ENCODE measurements at regions not wholly inside any gene's neighbourhood (a gene's known extent, or its start where the extent isn't known, plus 50 kb on each side); places are given as distances from the start of the nearest gene placed in this dataset.
"Not testable (repeated sequence)": the region's sequence is repeated elsewhere in the genome, so short reads cannot be mapped to it uniquely, and the experiment has no call there.

DNA sequence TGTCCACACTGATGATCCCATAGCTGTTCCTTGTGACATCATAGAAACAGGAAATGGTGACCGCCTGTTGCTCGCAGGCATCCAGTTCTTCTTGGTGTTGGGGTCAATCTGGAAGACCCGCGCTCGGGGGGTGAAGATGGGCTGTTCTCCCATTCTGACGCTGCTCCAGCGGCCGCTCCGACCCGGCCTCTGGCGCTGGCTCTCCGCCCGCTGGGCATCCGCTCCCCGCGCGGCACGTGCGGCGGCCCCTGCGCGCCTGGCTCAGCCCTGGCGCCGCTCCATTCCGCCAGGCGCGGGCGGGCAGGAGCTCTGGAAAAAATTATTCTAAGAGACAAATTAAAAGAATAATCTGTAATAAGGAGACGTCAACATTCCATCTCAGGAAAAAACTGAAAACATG is 761.1 kb downstream of the TMEM121 start:
- Histone ChIP-seq H3K27me3 (ENCODE audit: control insufficient read depth in 5 of 5, insufficient read depth in 4 of 5, low read length in 5 of 5) (peaks cover 0 to 4% (median 0%) of the 10 kb centered on the region in 5 donors), H3K9ac (ENCODE audit: low read length in 5 of 5) (no peak overlapping the region), H3K27ac (ENCODE audit: low read depth, low read length) (no peak overlapping the region)

DNA sequence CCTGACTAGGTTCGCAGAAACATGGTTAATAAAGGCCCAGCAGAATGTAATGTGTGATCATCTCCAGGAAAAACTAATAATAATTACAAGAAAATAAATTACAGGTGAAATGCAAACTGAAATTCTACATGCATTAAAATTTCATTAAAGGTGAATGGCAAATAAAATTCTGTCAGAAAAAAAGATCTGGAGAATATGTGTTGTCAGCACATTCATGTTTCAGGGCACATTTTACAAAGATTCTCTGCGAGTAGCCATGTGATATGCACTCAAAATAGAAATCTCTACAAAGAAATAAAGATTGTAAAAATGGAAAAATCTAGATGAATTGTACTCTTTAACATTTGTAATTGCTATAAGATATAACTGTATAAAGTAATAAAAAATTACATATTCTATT is 765.2 kb downstream of the TMEM121 start:
- Histone ChIP-seq H3K4me1 (ENCODE audit: control insufficient read depth in 5 of 5, insufficient read depth in 5 of 5, low read length in 5 of 5) (no peaks in the 10 kb centered on the region), H3K9ac (ENCODE audit: low read length in 5 of 5) (no peak overlapping the region), H3K4me3 (ENCODE audit: low read depth in 1 of 5, low read length in 5 of 5) (no peak overlapping the region), H3K9me3 (ENCODE audit: control insufficient read depth in 5 of 5, low read length in 5 of 5) (peaks cover 0 to 5% (median 0%) of the 10 kb centered on the region in 5 donors), H3K27me3 (ENCODE audit: control insufficient read depth in 5 of 5, insufficient read depth in 4 of 5, low read length in 5 of 5) (peaks cover 0 to 6% (median 4%) of the 10 kb centered on the region in 5 donors), H3K27ac (ENCODE audit: low read depth, low read length) (no peak overlapping the region), H3K36me3 (ENCODE audit: control insufficient read depth in 5 of 5, insufficient read depth in 5 of 5, low read length in 5 of 5) (no peaks in the 10 kb centered on the region)

More for the DNA sequence above, 761.1 kb downstream of the TMEM121 start:
- H3K4me1 ChIP-seq (ENCODE audit: control insufficient read depth in 5 of 5, insufficient read depth in 5 of 5, low read length in 5 of 5) = no peaks in the 10 kb centered on the region
- no peak overlapping the region for H3K4me3 ChIP-seq (ENCODE audit: low read depth in 1 of 5, low read length in 5 of 5)
- no peaks in the 10 kb centered on the region for H3K36me3 ChIP-seq (ENCODE audit: control insufficient read depth in 5 of 5, insufficient read depth in 5 of 5, low read length in 5 of 5)
- peaks cover 0 to 5% (median 0%) of the 10 kb centered on the region in 5 donors for H3K9me3 ChIP-seq (ENCODE audit: control insufficient read depth in 5 of 5, low read length in 5 of 5)

DNA sequence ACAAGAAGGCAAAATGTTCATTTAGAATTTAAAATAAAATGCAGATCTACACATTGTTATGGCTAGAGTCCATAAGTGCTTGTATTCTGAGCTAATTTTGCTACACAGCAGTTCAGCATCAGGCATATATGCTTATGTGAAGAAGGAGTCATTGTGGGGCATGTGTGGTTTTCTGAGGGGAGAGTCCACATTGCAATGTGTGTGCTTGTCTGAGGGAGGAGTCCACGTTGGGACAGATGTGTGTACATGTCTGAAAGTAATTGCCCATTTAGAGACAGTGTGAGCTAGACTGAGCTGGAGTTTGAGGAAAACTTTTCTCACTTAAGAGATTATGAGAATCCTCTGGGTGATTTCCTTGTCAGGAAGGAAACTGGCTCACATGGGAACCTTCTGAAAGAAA is 767.9 kb downstream of the TMEM121 start:
- Histone ChIP-seq H3K4me1 (ENCODE audit: control insufficient read depth in 5 of 5, insufficient read depth in 5 of 5, low read length in 5 of 5) (no peaks in the 10 kb centered on the region), H3K36me3 (ENCODE audit: control insufficient read depth in 5 of 5, insufficient read depth in 5 of 5, low read length in 5 of 5) (no peaks in the 10 kb centered on the region), H3K9ac (ENCODE audit: low read length in 5 of 5) (no peak overlapping the region), H3K4me3 (ENCODE audit: low read depth in 1 of 5, low read length in 5 of 5) (no peak overlapping the region), H3K27ac (ENCODE audit: low read depth, low read length) (no peak overlapping the region), H3K9me3 (ENCODE audit: control insufficient read depth in 5 of 5, low read length in 5 of 5) (peaks cover 0 to 5% (median 0%) of the 10 kb centered on the region in 5 donors), H3K27me3 (ENCODE audit: control insufficient read depth in 5 of 5, insufficient read depth in 4 of 5, low read length in 5 of 5) (peaks cover 0 to 6% (median 0%) of the 10 kb centered on the region in 5 donors)

DNA sequence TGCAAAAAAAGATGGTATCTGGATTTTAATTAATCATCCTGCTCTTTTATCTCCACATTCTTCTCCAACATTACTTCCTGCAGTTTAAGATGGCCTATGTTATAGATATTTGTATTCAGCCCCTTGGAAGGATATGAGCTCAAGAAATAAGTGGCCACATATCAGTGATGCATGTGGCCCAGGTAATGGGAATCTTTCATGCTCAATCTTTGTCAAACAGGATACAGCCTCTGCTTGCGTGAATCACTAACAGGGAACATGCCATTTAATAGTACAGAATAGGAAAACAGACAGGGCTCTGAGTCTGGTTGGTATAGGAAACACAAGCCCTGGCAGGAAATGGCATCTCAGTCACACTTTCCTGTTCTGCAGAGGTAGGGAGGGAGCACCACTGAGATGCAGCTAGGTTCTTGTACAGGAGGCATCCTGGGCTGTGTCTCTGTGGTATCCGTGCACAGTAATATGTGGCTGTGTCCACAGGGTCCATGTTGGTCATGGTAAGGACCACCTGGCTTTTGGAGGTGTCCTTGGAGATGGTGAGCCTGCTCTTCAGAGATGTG is 774.6 kb downstream of the TMEM121 start:
- H3K27ac ChIP-seq (ENCODE audit: low read depth, low read length); H3K36me3 ChIP-seq (ENCODE audit: control insufficient read depth in 5 of 5, insufficient read depth in 5 of 5, low read length in 5 of 5); H3K4me1 ChIP-seq (ENCODE audit: control insufficient read depth in 5 of 5, insufficient read depth in 5 of 5, low read length in 5 of 5); H3K9me3 ChIP-seq (ENCODE audit: control insufficient read depth in 5 of 5, low read length in 5 of 5); H3K4me3 ChIP-seq (ENCODE audit: low read depth in 1 of 5, low read length in 5 of 5); H3K9ac ChIP-seq (ENCODE audit: low read length in 5 of 5); H3K27me3 ChIP-seq (ENCODE audit: control insufficient read depth in 5 of 5, insufficient read depth in 4 of 5, low read length in 5 of 5): not testable (repeated sequence)

DNA sequence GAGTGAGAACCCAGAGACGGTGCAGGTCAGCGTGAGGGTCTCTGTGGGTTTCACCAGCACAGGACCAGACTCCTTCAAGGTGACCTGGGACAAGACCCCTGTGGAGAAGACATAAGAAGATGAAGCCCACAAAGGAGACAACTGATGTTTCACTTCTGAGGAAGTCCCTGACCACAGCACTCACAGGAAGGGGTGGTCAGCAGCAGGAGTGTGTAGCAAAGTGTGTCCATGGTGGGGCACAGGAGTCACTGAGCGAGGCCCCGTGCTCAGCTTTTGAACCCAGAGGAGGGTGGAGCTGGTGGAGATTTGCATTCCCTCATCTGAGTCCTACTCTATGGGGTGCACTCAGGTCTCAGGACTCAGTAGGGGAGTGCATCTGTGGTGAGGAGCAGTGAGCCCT is 775.2 kb downstream of the TMEM121 start:
- H3K36me3 ChIP-seq (ENCODE audit: control insufficient read depth in 5 of 5, insufficient read depth in 5 of 5, low read length in 5 of 5); H3K27me3 ChIP-seq (ENCODE audit: control insufficient read depth in 5 of 5, insufficient read depth in 4 of 5, low read length in 5 of 5); H3K4me3 ChIP-seq (ENCODE audit: low read depth in 1 of 5, low read length in 5 of 5); H3K9me3 ChIP-seq (ENCODE audit: control insufficient read depth in 5 of 5, low read length in 5 of 5); H3K9ac ChIP-seq (ENCODE audit: low read length in 5 of 5); H3K4me1 ChIP-seq (ENCODE audit: control insufficient read depth in 5 of 5, insufficient read depth in 5 of 5, low read length in 5 of 5); H3K27ac ChIP-seq (ENCODE audit: low read depth, low read length): not testable (repeated sequence)

DNA sequence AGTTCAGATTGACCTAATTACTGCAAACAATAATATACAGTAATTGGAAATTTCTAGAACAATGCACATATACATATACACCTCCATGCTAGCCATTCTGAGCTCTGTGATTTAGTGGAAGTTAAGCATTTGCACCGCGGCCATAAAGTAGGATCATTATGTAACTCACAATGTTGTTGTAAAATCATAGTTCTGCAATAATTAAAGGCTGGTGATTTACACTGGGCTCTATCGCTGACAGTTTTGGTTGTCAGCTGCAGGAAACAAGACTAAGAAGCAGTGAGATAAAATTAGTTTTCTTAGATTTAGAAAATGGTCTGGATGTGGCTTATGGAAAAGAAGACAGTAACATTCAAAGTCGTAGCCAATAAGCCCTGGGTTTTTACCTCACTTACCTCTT is 776.3 kb downstream of the TMEM121 start:
- Histone ChIP-seq H3K36me3 (ENCODE audit: control insufficient read depth in 5 of 5, insufficient read depth in 5 of 5, low read length in 5 of 5) (no peaks in the 10 kb centered on the region), H3K9me3 (ENCODE audit: control insufficient read depth in 5 of 5, low read length in 5 of 5) (no peaks in the 10 kb centered on the region), H3K27me3 (ENCODE audit: control insufficient read depth in 5 of 5, insufficient read depth in 4 of 5, low read length in 5 of 5) (peaks cover 0 to 6% (median 2%) of the 10 kb centered on the region in 5 donors), H3K9ac (ENCODE audit: low read length in 5 of 5) (no peak overlapping the region), H3K27ac (ENCODE audit: low read depth, low read length) (no peak overlapping the region), H3K4me1 (ENCODE audit: control insufficient read depth in 5 of 5, insufficient read depth in 5 of 5, low read length in 5 of 5) (no peaks in the 10 kb centered on the region), H3K4me3 (ENCODE audit: low read depth in 1 of 5, low read length in 5 of 5) (no peak overlapping the region)

DNA sequence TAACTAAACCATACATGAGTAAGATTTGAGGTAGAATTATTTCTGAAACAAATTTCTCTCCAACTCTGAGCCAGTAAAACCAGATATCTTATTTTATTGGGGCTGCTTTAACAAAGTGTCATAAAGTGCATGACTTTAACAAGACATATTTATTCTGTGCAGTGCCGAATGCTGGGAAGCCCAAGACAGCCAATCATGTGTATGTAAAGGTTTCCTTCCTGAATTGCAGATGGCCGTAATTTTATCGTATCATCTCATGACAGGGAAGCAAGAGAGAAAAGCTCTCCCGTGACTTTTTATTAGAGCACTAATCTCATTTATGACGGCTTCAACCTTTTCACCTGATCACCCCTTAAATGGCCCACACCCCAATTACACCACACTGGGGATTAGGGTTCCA is 777.9 kb downstream of the TMEM121 start:
- Histone ChIP-seq H3K27ac (ENCODE audit: low read depth, low read length) (no peak overlapping the region), H3K4me1 (ENCODE audit: control insufficient read depth in 5 of 5, insufficient read depth in 5 of 5, low read length in 5 of 5) (no peaks in the 10 kb centered on the region), H3K9me3 (ENCODE audit: control insufficient read depth in 5 of 5, low read length in 5 of 5) (no peaks in the 10 kb centered on the region), H3K27me3 (ENCODE audit: control insufficient read depth in 5 of 5, insufficient read depth in 4 of 5, low read length in 5 of 5) (peaks cover 0 to 6% (median 2%) of the 10 kb centered on the region in 5 donors), H3K4me3 (ENCODE audit: low read depth in 1 of 5, low read length in 5 of 5) (no peak overlapping the region), H3K36me3 (ENCODE audit: control insufficient read depth in 5 of 5, insufficient read depth in 5 of 5, low read length in 5 of 5) (no peaks in the 10 kb centered on the region), H3K9ac (ENCODE audit: low read length in 5 of 5) (no peak overlapping the region)

DNA sequence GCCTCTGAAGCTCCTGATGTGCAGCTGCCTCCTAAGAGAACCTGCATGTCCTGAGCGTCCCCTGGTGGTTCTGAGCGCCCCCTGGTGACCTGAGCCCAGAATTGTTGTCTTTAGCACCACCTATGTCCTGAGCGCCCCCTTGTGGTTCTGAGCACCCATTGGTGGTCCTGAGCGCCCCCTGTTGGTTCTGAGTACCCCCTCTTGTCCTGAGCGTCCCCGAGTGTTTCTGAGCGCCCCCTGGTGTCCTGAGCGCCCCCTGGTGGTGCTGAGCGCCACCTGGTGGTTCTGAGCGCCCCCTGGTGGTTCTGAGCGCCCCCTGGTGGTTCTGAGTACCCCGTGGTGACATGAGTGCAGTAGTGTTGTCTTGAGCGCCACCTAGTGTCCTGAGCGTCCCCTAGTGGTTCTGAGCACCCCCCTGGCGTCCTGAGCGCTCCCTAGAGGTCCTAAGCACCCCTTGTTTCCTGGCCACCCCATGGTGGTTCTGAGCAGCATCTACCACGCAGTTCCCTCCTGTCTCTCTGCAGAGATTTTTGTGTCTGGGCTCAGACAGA is 782.5 kb downstream of the TMEM121 start:
- H3K4me3 ChIP-seq (ENCODE audit: low read depth in 1 of 5, low read length in 5 of 5) = no peak overlapping the region
- no peak overlapping the region for H3K27ac ChIP-seq (ENCODE audit: low read depth, low read length)
- no peaks in the 10 kb centered on the region for H3K36me3 ChIP-seq (ENCODE audit: control insufficient read depth in 5 of 5, insufficient read depth in 5 of 5, low read length in 5 of 5)
- H3K9me3 ChIP-seq (ENCODE audit: control insufficient read depth in 5 of 5, low read length in 5 of 5) = no peaks in the 10 kb centered on the region
- H3K9ac ChIP-seq (ENCODE audit: low read length in 5 of 5) = no peak overlapping the region
- peaks cover 0 to 3% (median under 1%) of the 10 kb centered on the region in 5 donors for H3K27me3 ChIP-seq (ENCODE audit: control insufficient read depth in 5 of 5, insufficient read depth in 4 of 5, low read length in 5 of 5)
- H3K4me1 ChIP-seq (ENCODE audit: control insufficient read depth in 5 of 5, insufficient read depth in 5 of 5, low read length in 5 of 5) = no peaks in the 10 kb centered on the region

DNA sequence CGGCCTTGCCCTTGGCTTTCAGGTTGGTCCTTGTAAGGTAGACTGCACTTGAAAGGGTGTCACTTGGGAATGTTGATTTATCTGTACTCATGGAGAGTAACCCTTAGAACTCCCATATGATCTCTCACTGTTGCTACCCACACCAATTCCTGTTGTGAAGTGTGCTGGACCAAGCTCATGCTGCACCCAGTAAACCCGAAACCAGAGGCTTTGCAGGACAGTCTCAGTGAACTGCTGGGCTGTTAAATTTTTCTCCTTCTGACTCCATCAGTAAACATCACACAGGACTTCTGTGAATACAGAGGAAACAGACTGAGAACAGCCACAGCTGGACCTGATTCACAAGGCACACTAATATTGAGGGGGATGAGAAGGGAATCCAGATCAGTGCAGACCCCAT is 783.0 kb downstream of the TMEM121 start:
- Histone ChIP-seq H3K9me3 (ENCODE audit: control insufficient read depth in 5 of 5, low read length in 5 of 5) (no peaks in the 10 kb centered on the region), H3K4me3 (ENCODE audit: low read depth in 1 of 5, low read length in 5 of 5) (no peak overlapping the region), H3K27ac (ENCODE audit: low read depth, low read length) (no peak overlapping the region), H3K27me3 (ENCODE audit: control insufficient read depth in 5 of 5, insufficient read depth in 4 of 5, low read length in 5 of 5) (peaks cover 0 to 4% (median 2%) of the 10 kb centered on the region in 5 donors), H3K9ac (ENCODE audit: low read length in 5 of 5) (no peak overlapping the region), H3K4me1 (ENCODE audit: control insufficient read depth in 5 of 5, insufficient read depth in 5 of 5, low read length in 5 of 5) (no peaks in the 10 kb centered on the region), H3K36me3 (ENCODE audit: control insufficient read depth in 5 of 5, insufficient read depth in 5 of 5, low read length in 5 of 5) (no peaks in the 10 kb centered on the region)

DNA sequence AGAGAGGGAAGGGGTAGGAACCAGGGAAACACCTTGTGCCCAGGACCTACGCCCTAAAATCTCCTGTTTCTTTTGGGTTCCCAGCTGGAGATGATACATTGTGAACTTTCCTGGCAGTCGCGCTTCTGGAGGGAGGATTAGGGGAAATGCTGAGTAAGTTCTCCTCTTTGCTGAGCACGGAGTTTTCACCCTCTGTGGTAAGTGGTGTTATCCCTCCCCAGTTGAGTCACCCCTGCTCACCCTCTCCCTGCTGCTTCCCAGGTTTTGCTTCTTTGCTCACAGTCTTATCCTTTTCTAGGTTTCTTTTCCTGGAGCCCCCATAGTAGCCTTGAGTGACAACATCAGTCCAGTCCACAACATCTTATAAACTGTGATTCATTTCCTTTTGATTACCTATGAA is 789.1 kb downstream of the TMEM121 start:
- Histone ChIP-seq H3K9me3 (ENCODE audit: control insufficient read depth in 5 of 5, low read length in 5 of 5) (peaks cover 0 to 3% (median 0%) of the 10 kb centered on the region in 5 donors), H3K36me3 (ENCODE audit: control insufficient read depth in 5 of 5, insufficient read depth in 5 of 5, low read length in 5 of 5) (no peaks in the 10 kb centered on the region), H3K4me3 (ENCODE audit: low read depth in 1 of 5, low read length in 5 of 5) (no peak overlapping the region), H3K9ac (ENCODE audit: low read length in 5 of 5) (no peak overlapping the region), H3K27ac (ENCODE audit: low read depth, low read length) (no peak overlapping the region), H3K4me1 (ENCODE audit: control insufficient read depth in 5 of 5, insufficient read depth in 5 of 5, low read length in 5 of 5) (no peaks in the 10 kb centered on the region), H3K27me3 (ENCODE audit: control insufficient read depth in 5 of 5, insufficient read depth in 4 of 5, low read length in 5 of 5) (peaks cover 0 to 8% (median 3%) of the 10 kb centered on the region in 5 donors)
